ENCODE measurements at regions not wholly inside any gene's neighbourhood (a gene's known extent, or its start where the extent isn't known, plus 50 kb on each side); places are given as distances from the start of the nearest gene placed in this dataset.
"Not testable (repeated sequence)": the region's sequence is repeated elsewhere in the genome, so short reads cannot be mapped to it uniquely, and the experiment has no call there.

DNA sequence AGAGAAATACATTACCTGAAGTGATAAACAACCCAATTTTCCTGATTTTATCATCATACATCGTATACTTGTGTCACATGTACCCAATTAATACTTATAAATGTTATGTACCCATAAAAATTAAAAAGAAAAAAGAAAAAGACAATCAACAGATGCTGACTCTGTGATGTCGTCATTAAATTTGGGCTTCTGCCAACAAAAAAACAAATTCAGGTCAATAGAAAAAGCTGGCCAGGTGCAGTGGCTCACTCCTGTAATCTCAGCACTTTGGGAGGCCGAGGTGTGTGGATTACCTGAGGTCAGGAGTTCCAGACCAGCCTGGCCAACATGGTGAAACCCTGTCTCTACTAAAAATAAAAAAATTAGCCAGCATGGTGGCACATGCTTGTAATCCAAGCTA is 174.4 kb downstream of the ZIC4 start:
- not testable (repeated sequence) for DNase-seq

DNA sequence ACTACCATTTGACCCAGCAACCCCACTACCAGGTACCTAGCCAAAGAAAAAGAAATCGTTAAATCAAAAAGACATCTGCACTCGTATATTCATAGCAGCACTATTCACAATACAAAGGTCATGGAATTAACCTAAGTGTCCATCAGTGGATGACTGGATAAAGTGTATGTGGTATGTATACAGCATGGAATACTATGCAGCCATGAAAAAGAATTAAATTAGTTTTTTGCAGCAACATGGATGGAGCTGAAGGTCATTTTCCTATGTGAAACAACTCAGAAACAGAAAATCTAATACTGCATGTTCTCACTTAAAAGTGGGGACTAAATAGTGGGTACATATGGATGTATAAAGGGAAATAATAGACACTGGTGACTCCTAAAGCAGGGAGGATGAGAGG is 175.2 kb downstream of the ZIC4 start:
- DNase-seq = no peak

DNA sequence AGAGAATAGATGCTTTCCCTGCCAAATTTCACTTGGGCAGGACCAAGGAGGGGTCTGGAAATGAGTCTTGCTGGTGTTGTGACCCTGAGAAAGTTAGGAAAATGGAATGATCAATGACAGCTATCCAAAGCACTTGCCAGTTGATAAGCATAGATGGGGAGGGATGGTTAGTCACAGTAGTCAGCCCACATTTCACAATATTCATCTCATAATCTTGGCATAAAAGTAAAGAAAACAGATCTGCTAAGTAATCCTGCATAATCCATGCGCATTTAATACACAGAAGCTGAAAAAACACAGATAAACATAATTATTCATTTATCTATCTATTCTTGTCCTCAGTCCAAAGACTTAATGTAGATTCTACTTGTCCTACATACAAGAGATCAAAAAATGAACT is 184.1 kb downstream of the ZIC4 start:
- DNase-seq = no peak

DNA sequence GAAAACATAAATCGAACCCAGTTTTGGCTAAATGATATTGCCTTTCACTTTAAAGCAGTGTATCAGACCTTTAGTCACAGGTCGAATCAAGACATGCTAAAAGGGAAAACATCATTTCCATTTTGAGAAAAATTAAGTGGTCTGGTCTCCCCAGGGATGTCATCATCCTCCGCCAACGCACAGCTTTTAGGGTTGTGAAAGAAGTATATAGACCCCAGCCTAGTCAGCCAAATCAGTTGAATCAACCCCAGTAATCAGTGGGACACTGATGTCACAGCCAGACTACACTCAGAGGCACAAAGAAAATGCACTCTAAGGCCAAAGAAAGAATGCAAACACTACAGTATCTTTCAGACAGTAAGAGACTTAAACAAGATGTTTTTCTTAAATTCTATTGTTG is 187.4 kb downstream of the ZIC4 start:
- DNase-seq = peak; percentile 10

DNA sequence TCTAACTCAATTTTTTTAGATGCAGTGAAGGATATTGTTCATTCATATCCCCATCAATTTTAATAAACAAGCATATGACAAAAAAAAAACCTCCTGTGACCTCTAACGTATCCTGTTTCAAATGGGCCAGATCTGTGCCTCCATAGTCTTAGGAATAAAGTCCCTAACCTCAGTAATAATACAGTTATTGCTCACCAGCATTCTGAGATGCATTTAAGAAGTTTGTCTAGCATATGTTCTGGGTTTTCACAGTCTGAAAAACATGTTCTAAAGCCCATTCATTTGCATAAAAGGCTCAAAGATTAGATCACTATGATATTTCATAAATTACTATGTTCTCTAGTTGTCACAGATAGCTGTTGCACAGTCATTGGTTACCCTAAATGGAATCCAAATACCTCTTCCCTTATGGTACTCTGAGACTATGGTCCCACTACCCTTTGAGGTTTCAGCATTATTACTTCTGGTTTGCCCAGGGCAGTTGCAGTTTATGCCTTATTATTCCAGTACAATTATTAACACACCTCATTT is 190.1 kb downstream of the ZIC4 start:
- no peak for DNase-seq

DNA sequence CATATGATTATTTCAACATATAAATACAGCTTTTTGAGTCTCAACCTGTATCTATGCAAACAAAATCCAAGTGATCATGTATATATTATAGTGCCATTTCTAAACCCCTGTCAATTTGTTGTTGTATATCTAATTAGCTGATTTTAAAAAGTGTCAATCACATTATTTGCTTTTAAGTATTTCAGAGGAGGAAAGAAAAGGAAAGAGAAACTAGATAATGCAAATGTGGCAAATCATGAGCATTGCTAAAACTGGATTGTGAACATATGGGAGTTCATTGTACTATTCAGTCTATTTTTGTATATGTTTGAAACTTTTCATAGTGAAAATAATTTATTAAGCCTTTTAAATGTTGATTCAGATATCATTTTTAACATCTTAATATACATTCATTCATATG is 190.7 kb downstream of the ZIC4 start:
- DNase-seq = no peak

DNA sequence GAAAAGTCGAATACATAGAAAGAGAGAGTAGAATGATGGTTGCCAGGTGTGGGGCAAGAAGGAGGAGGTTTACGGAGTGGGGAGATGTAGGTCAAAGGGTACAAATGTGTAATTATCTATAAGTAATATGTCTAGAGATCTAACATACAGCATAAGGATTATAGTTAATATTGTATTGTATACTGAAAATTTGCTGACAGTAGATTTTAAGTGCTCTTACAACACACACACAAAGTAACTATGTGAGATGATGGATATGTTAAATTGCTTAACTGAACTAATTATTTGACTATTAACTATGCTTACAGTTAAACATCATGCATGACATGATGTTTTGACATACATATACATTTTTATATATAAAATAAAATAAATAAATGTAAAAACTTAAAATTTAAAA is 192.7 kb downstream of the ZIC4 start:
- no peak for DNase-seq

DNA sequence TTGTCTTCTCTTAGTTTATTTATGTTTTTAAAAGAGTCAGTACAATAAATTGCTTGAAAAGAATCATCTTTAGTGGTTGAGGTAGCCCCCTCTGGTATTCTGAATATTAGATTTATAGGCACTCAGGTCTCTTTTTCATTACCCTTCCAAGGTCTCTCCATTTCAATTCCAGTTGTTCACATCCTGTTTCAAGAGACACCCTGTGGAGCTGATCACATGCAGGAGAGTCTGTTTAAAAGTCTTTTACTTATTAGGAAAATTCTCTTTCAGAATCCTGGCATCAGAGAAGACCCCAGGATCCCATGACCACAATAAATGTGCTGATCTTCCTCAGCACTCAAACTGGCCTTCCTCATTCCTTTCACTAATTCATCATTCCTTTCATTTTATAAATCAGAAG is 195.7 kb downstream of the ZIC4 start:
- DNase-seq = no peak

DNA sequence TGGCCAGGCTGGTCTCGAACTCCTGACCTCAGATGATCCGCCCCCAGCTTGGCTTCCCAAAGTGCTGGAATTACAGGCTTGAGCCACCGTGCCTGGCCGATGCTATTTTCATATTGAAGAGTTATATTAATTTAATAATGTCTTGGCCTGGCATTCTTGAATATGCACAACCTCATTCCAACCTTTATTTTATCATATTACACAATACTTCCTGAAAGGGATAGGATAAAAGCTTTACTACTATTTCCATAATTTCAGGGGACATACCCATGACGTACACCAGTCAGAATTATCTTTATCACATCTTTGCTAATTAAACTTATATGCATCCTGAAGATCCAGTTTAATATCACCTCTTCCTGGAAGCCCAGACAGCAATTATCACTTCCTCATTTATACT is 205.3 kb downstream of the ZIC4 start:
- no peak for DNase-seq

DNA sequence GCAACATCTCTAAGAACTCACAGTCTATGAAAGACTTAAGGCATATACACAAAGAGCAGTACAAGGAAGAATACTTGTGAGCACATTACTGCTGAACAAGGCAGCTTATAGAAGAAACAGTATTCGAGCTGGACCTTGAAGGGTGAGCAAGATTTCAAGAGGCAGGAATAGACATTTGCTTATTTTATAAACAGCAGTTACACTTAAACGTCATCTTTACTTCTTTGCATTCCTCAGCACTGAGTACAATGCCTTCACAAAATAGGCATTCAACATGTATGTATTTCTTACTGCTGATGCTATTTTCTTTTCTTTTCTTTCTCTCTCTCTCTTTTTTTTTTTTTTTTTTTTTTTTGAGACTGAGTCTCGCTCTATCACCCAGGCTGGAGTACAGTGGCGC is 205.8 kb downstream of the ZIC4 start:
- DNase-seq = no peak

DNA sequence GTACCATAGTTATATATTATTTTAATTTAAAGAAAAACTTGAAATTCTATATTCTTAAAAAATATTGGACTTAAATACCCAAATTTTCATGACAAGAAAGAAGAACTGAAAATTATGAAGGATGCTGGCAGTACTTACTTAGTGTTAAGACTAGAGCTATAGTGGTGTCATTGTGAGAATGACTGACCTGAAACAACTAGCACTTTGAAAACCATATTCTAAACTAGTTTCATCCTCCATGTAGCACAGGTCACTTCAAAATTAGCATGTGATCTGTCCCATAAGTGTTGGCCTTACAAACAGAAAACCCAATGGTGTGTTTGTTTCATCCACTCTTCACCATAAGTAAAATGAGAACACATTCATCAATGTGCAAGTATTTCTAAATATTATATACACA is 208.6 kb downstream of the ZIC4 start:
- no peak for DNase-seq

DNA sequence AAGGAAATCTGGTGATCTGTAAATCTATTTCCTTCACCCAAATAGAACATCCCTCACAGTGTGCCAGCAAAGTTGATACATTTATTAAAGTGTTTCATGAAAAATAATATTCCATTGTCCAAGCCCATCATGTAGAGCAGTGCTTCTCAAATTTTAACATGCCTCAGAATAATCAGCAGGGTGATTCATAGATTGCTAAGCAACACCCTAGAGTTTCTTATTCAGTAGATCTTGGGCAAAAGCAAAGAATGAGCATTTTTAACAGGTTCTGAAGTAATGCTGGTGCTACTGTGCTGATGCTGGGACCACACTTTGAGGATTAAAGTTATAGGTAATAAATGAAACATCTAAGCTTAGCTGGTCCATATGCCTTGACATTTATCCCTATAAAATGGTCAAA is 210.5 kb downstream of the ZIC4 start:
- no peak for DNase-seq

DNA sequence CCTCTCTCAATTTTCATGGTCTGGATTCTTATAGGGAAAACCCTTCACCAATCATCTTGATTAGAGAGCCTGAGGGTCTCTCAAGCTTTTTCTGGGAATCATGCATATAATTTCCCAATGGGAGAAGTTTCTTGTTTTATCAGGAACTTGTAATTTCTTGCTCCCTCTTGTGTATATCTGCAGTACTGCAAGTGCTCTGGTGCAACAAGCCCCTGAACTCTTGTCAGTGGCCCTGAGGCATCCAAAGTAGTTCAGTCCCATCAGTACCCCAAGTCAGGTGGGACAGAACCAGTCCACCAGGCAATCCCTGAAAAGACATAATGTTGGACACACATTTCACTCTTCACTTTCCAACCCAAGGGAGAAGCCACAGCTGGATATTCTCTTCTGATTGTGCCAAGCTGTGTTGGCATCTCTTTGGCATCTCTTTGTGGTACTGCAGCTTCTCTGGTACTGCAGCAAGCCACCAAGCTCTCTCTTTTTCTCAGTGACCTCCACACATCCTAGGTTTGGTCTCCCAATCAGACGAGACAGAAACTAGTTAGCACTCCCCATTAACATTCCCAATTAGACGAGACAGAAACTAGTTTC is 214.5 kb downstream of the ZIC4 start:
- DNase-seq = peak; percentile 27

DNA sequence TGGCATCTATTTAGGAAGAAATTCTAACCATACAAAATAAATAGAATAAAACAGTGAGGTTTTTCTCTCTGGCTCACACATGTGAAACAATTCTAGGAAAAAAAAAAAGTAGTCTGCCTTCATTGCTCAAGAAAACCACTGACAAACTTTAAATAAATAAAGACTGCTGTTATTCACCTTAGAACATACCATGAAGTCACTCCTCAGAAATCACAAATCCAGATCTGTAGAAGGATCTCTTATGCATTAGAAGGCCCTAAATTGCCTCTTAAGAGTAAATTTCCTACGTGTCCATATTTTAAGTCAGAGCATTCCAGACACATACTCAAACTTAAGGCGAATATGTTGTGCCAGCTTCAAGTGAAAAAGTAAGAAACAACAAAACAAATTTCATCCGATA is 217.3 kb downstream of the ZIC4 start:
- DNase-seq = no peak

DNA sequence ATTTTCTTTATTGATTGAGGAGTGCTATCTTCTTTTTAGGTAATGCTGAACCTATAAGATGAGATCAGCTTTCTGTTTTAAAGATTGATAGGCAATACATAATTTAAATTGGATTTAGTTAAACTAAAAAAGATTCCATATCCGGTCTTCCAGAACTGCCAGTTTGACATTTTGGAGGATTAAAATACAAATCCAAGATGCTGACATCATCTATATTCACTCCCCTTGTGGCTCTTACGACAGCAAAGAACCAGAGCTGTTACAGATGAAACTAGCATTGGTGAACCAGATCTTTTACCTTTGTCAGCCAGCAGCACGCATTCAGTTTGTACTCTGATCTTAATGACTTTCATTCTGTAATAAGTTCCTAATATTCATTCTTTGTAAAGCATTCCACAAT is 218.7 kb downstream of the ZIC4 start:
- no peak for DNase-seq

DNA sequence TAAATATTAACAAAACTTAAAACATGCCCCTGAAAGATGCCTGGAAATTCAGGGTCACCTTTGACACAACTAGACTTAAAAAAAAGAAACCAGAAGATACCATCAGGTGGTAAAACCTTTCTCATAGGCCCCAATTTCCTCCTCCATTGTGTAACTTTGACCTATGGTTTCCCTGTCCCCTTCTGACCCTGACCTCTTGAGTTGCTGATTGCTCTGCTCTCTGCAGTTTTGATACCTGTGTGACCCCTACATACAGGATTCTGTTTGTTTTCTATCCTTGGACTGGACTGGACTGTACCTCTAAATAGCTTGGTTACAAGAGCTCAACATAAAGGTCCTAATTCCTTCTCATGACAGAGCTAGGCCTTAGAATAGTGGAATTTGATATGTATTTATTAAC is 220.6 kb downstream of the ZIC4 start:
- no peak for DNase-seq

DNA sequence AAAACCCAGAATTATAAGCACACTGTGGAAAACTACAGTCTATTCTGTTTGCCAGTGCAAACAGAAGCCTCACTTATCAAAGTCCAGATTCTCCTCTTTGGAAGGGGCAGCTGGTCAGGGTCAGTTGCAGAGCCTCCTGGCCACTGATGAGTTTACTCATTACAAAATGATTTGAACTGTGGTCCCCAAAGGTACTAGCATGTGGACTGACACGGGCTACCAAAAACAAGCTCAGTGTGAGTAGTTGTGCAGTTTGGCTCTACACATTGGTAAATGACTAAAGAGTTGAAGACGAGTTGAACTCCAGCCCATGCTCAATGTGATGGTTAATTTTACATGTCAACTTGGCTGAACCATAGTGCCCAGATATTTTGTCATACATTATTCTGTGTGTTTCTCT is 221.5 kb downstream of the ZIC4 start:
- DNase-seq = no peak

DNA sequence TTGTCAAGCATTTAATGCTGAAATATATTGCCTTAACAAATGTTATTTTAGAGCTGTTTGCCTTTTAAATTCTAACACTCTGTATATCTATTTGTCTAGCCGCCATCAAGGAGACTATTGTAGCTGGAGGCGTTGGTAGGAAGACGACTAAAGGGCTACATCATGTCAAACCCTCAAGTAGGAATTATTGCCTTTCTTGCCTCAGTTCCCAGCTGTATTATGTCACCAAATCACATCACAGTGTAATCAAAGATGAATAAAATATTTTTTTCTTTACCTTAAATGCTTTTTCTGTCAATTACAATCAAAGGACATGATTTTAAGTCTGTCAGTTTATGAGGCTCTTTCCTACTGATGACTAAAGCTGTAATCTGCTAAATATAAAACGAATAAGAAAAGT is 233.1 kb downstream of the ZIC4 start:
- DNase-seq = no peak

DNA sequence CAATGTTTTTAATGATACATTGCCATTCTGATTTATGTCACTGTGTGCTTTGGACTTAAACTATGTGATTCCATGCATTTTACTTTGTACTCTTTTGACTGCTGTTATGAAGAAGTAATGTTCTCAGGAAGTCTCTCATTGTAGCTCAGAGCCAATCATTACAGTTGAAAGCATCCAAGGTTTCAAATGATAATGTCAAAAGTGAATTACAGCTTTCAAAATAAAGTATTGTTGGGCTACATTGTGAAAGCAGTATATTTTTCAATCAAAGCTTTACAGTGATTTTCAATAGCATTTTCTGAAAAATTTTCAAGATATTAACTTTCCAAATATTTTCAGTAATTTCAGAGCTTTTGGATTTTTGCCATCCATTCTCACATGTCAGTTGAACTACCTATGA is 243.6 kb downstream of the ZIC4 start:
- DNase-seq = no peak

DNA sequence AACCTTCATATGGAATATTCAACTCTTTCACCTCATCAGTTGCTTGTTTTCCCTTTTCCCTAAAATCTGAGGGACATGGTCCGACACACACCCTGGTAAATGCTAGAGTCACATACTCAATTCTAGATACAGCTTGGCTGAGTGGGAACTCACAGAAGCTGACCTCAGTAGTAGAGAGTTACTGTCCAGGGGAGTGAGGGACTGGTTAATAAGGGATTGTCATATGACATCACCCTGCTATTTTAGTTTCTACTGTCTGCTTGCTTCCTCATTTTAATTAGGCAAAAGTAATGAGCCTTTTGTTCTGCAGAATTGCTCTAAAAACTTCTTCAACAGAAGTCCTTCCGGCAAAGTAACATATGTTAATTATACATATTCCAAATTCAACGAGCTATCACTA is 244.5 kb downstream of the ZIC4 start:
- DNase-seq = no peak

DNA sequence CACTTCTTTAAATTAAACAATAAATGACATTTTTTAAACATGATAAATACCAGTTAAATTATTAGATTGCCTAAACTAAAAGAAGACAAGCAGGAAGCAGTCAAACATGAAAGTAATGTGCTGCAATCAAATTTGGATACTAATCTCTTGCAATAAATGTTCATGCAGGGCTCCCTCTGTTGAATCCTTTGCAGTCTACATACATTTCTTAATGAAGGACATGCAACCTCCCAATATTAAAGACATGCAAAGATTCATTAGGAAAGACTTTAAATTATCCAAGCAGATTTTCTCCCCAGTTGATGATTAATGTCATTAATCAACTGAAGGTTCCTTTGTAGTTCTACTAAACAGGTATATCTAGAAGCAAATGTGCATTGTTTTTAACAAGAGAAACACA is 245.4 kb downstream of the ZIC4 start:
- DNase-seq = no peak

DNA sequence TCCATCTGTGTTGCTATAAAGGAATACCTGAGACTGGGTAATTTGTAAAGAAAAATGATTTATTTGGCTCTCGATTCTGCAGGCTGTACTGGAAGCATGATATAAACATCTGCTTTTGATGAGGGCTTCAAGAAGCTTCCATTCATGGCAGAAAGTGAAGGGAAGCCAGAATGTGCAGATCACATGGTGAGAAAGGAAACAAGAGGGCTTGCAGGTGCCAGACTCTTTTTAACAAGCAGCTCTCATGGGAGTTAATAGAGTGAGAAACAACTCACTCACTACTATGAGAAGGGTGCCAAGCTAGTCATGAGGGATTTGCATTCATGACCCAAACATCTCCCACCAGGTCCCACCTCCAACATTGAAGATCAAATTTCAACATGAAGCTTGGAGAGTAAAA is 247.2 kb downstream of the ZIC4 start:
- DNase-seq = no peak

DNA sequence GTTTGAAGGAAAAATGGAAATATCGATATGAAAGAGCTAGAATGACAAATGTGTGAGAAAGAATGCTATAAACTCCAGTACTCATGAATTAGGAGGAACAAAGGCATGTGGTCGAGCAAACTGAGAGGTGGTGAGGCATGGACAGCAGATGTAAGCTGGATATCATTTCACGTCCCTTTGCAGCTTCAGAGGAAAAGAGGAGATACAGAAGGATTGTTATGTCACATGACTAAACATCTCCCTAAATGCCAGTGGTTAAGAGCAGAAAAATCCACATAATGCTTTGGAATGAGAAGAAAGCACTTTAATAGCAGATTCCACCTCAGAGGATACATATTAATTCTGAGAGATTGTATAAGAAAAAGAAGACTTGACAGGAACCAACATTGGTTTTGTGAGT is 248.7 kb downstream of the ZIC4 start:
- DNase-seq = no peak

DNA sequence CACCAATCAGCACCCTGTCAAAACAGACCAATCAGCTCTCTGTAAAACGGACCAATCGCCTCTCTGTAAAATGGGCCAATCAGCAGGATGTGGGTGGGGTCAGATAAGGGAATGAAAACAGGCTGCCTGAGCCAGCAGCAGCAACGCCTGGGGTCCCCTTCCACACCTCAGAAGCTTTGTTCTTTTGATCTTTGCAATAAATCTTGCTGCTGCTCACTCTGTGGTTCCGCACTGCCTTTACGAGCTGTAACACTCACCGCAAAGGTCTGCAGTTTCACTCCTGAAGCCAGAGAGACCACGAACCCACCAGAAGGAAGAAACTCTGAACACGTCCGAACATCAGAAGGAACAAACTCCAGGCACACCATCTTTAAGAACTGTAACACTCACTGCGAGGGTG is 251.4 kb downstream of the ZIC4 start:
- not testable (repeated sequence) for DNase-seq

DNA sequence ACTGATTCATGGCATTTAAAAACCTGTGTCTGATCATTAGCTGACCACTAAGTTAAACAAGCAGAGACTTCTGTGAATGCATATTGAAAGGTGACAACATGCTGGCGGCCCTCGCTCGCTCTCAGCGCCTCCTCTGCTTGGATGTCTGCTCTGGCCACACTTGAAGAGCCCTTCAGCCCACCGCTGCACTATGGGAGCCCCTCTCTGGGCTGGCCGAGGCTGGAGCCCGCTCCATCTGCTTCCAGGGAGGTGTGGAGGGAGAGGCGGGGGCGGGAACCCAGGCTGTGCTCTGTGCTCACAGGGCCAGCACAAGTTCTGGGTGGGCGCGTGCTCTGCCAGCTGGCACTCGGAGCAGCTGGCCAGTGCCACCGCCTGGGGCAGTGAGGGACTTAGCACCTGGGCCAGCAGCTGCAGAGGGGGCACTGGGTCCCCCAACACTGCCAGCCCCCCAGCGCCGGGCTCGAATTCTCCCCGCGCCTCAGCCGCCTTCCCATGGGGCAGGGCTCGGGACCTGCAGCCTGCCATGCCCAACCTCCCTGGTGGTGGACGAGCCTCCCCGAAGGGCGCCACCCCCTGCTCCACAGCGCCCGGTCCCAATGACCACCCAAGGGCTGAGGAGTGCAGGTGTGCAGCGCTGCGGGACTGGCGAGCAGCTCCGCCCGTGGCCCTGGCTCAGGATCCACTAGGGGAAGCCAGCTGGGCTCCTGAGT is 252.4 kb downstream of the ZIC4 start:
- no peak for DNase-seq

Data from retina (tissue), 1 donor.